Endothelial cell of umbilical vein (primary cell): ENCODE measurements at regions not wholly inside any gene's neighbourhood (a gene's known extent, or its start where the extent isn't known, plus 50 kb on each side); places are given as distances from the start of the nearest gene placed in this dataset.

ENCODE experiments used
- EZH2 ChIP-seq: IDR thresholded peaks from 2 replicates; pipeline ENCODE4 v1.6.1; 2012; ENCODE audit warnings: borderline replicate concordance, low read depth, mild to moderate bottlenecking, moderate library complexity, low read length, inconsistent platforms; ENCODE audit not compliant: severe bottlenecking
- MYC ChIP-seq: IDR thresholded peaks from one replicate; pipeline ENCODE4 v1.6.1; 2011; ENCODE audit warnings: mild to moderate bottlenecking, low read depth, low read length
- POLR2A ChIP-seq: IDR thresholded peaks from 2 replicates; pipeline ENCODE4 v1.6.1; 2012; ENCODE audit warnings: low read depth, mild to moderate bottlenecking, control low read depth, low read length
- POLR2AphosphoS5 ChIP-seq: IDR thresholded peaks from 2 replicates; pipeline ENCODE4 v1.6.1; 2012; ENCODE audit warnings: low read depth, mild to moderate bottlenecking, control low read depth, low read length, moderate library complexity; ENCODE audit not compliant: insufficient read depth
- TF ChIP-seq, protein P1 (sequence below), 2 donors: IDR thresholded peaks; 1 replicate in 1 of 2; 2 replicates in 1 of 2; pipeline ENCODE4 v1.5.1; 2011; ENCODE audit warnings: low read length in 2 of 2, mild to moderate bottlenecking in 2 of 2, moderate library complexity in 2 of 2, control low read depth in 1 of 2, inconsistent platforms in 1 of 2, low read depth in 1 of 2; ENCODE audit not compliant: insufficient read depth in 1 of 2; ENCODE audit errors: extremely low read depth in 1 of 2
- TF ChIP-seq, protein P2 (sequence below): IDR thresholded peaks from 2 replicates; pipeline ENCODE4 v1.6.1; 2011; ENCODE audit not compliant: insufficient read depth, insufficient read length

- TF ChIP-seq, protein P1, sequence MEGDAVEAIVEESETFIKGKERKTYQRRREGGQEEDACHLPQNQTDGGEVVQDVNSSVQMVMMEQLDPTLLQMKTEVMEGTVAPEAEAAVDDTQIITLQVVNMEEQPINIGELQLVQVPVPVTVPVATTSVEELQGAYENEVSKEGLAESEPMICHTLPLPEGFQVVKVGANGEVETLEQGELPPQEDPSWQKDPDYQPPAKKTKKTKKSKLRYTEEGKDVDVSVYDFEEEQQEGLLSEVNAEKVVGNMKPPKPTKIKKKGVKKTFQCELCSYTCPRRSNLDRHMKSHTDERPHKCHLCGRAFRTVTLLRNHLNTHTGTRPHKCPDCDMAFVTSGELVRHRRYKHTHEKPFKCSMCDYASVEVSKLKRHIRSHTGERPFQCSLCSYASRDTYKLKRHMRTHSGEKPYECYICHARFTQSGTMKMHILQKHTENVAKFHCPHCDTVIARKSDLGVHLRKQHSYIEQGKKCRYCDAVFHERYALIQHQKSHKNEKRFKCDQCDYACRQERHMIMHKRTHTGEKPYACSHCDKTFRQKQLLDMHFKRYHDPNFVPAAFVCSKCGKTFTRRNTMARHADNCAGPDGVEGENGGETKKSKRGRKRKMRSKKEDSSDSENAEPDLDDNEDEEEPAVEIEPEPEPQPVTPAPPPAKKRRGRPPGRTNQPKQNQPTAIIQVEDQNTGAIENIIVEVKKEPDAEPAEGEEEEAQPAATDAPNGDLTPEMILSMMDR (IDR thresholded peaks at IDR 0.05; ENCODE audit: extremely low read depth in 1 of 2, insufficient read depth in 1 of 2, low read depth in 1 of 2, low read length in 2 of 2), result no peak
- TF ChIP-seq POLR2A (no peak), POLR2AphosphoS5 (no peak), MYC (no peak), EZH2 (no peak)
- TF ChIP-seq, protein P2, sequence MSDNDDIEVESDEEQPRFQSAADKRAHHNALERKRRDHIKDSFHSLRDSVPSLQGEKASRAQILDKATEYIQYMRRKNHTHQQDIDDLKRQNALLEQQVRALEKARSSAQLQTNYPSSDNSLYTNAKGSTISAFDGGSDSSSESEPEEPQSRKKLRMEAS, result no peak
Observed at GRCh38 chr1:8115031-8115768, 89.1 kb upstream of the ERRFI1 start.
